Gastroesophageal sphincter (tissue), 4 donors: ENCODE measurements at regions not wholly inside any gene's neighbourhood (a gene's known extent, or its start where the extent isn't known, plus 50 kb on each side); places are given as distances from the start of the nearest gene placed in this dataset.

Experiments used
- ATAC-seq: fragments of 150-250 bp; one replicate; pipeline ENCODE4 v1.9.1; 2016; ENCODE audit warnings: mild to moderate bottlenecking, moderate library complexity
- H3K27ac ChIP-seq, 4 donors: fragments of 200-600 bp; sonication (generic) in 3 of 4; 1 replicate in 3 of 4; 2 replicates in 1 of 4; pipeline ENCODE4 v1.5.1; 2016 to 2019
- H3K27me3 ChIP-seq: fragments of 200-600 bp; sonication (generic); one replicate; pipeline ENCODE4 v1.5.1; 2019
- H3K36me3 ChIP-seq, 2 donors: fragments of 200-600 bp; sonication (generic); one replicate each; pipeline ENCODE4 v1.5.1; 2019; ENCODE audit warnings: control low read depth in 1 of 2
- H3K4me1 ChIP-seq, 3 donors: fragments of 200-600 bp; sonication (generic); 1 replicate in 2 of 3; 2 replicates in 1 of 3; pipeline ENCODE4 v1.5.1; 2016 to 2019; ENCODE audit warnings: control low read depth in 2 of 3
- H3K4me3 ChIP-seq, 2 donors: fragments of 200-600 bp; sonication (generic); one replicate each; pipeline ENCODE4 v1.5.1; 2019; ENCODE audit warnings: mild to moderate bottlenecking in 1 of 2, moderate library complexity in 1 of 2
- H3K9me3 ChIP-seq, 3 donors: fragments of 200-600 bp; sonication (generic); one replicate each; pipeline ENCODE4 v1.5.1; 2017 to 2019; ENCODE audit warnings: control low read depth in 2 of 3
- EP300 ChIP-seq: sonication (generic); formaldehyde crosslinking; IDR thresholded peaks from one replicate; pipeline ENCODE4 v1.6.1; 2017; ENCODE audit warnings: antibody characterized with exemption, mild to moderate bottlenecking
- POLR2A ChIP-seq, 2 donors: fragments of 450-650 bp; IDR thresholded peaks; one replicate each; pipeline ENCODE4 v1.6.1; 2017; ENCODE audit warnings: antibody characterized with exemption in 2 of 2, mild to moderate bottlenecking in 2 of 2, moderate library complexity in 1 of 2
- POLR2AphosphoS5 ChIP-seq: sonication (generic); formaldehyde crosslinking; IDR thresholded peaks from one replicate; pipeline ENCODE4 v1.6.1; 2017; ENCODE audit warnings: antibody characterized with exemption
- WGBS, 2 donors: methylation state at CpG; one replicate each; pipeline ENCODE4 v1.1.5; 2018; ENCODE audit warnings: low coverage in 1 of 2; 5-methylcytosine and 5-hydroxymethylcytosine counted together
- TF ChIP-seq, protein P1 (sequence below), 4 experiments: fragments of 200-600 bp in 2 of 4; fragments of 450-650 bp in 2 of 4; sonication (generic) in 1 of 4; IDR thresholded peaks; one replicate each; pipeline ENCODE4 v1.5.1; 2017 to 2019; ENCODE audit warnings: antibody characterized with exemption in 4 of 4, mild to moderate bottlenecking in 2 of 4, moderate library complexity in 2 of 4

- peaks cover 3% of the 10 kb centered on the region for H3K27me3 ChIP-seq
- TF ChIP-seq POLR2AphosphoS5 (no peak), POLR2A (IDR thresholded peaks at IDR 0.05) (no peak), EP300 (no peak)
- TF ChIP-seq, protein P1, sequence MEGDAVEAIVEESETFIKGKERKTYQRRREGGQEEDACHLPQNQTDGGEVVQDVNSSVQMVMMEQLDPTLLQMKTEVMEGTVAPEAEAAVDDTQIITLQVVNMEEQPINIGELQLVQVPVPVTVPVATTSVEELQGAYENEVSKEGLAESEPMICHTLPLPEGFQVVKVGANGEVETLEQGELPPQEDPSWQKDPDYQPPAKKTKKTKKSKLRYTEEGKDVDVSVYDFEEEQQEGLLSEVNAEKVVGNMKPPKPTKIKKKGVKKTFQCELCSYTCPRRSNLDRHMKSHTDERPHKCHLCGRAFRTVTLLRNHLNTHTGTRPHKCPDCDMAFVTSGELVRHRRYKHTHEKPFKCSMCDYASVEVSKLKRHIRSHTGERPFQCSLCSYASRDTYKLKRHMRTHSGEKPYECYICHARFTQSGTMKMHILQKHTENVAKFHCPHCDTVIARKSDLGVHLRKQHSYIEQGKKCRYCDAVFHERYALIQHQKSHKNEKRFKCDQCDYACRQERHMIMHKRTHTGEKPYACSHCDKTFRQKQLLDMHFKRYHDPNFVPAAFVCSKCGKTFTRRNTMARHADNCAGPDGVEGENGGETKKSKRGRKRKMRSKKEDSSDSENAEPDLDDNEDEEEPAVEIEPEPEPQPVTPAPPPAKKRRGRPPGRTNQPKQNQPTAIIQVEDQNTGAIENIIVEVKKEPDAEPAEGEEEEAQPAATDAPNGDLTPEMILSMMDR (IDR thresholded peaks at IDR 0.05), result no peak
- no peak overlapping the region for H3K4me3 ChIP-seq
- no peak overlapping the region for H3K27ac ChIP-seq
- no peaks in the 10 kb centered on the region for H3K36me3 ChIP-seq
- ATAC-seq, result no peak
- WGBS, 2 donors, result 70 to 76% methylated on average over 3 to 5 of the region's 6 CpGs
- no peaks in the 10 kb centered on the region for H3K4me1 ChIP-seq
- H3K9me3 ChIP-seq, result no peaks in the 10 kb centered on the region
These were observed 153.7 kb downstream of the SOX11 start for GRCh38 chr2:5845798-5846330.

- H3K36me3 ChIP-seq, result no peaks in the 10 kb centered on the region
- H3K4me1 ChIP-seq, result no peaks in the 10 kb centered on the region
- H3K27me3 ChIP-seq, result no peaks in the 10 kb centered on the region
- no peak overlapping the region for H3K4me3 ChIP-seq
- no peaks in the 10 kb centered on the region for H3K9me3 ChIP-seq
- ATAC-seq, result no peak
- no peak overlapping the region for H3K27ac ChIP-seq
- 92 to 94% methylated on average over 5 to 6 of the region's 7 CpGs for WGBS, 2 donors
- TF ChIP-seq POLR2A (IDR thresholded peaks at IDR 0.05), result no peak
- TF ChIP-seq EP300, result no peak
- no peak for TF ChIP-seq POLR2AphosphoS5
- TF ChIP-seq, protein P1 (IDR thresholded peaks at IDR 0.05), result no peak
These were observed 154.7 kb downstream of the SOX11 start for GRCh38 chr2:5846881-5847280.

DNA sequence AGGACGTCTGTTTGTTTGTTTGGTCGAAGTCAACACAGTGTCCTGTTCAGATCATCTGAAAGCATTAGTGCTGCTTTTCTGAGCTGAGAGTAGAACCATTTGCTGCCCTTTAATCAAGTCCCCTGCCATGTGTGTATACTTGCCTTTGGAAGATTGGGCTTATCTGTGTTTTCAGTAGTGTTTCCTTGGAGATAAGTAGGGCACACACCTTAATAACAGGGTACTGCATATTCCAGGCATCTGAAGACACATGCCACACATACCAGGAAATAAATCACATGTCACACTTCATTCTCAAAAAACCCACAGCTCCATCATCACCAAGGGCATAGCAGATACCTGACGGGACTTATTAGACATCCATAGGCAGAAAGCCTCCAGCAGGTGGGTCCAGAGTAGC, 157.4 kb downstream of the SOX11 start:
- Histone ChIP-seq H3K4me3 (no peak overlapping the region), H3K4me1 (no peaks in the 10 kb centered on the region), H3K27me3 (no peaks in the 10 kb centered on the region), H3K36me3 (no peaks in the 10 kb centered on the region), H3K27ac (no peak overlapping the region), H3K9me3 (no peaks in the 10 kb centered on the region)
- no peak for ATAC-seq
- TF ChIP-seq EP300 (no peak), POLR2A (IDR thresholded peaks at IDR 0.05) (no peak), POLR2AphosphoS5 (no peak)
- TF ChIP-seq, protein P1 (IDR thresholded peaks at IDR 0.05), result no peak
- WGBS, 2 donors, result 50 to 53% methylated on average over 2 to 3 of the region's 3 CpGs

DNA sequence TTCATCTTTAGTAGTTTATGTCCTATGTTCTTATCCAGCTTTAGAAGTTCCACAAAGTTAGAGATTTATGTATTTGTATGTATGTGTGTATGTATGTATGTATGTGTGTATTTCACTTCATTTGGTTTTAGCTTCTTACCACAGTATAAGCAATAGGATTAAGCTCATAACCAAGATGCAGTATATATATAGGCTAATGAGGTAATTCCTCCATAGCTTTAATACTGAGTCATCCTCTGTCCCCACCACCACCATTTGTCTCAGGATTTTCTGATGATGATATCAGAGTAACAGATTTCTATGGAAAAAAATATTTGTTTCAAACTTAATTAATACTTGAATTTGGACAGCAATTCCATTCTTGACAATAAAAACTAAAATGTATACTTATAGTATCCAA, 159.2 kb downstream of the SOX11 start:
- no peaks in the 10 kb centered on the region for H3K9me3 ChIP-seq
- no peaks in the 10 kb centered on the region for H3K36me3 ChIP-seq
- no peak for TF ChIP-seq EP300
- TF ChIP-seq POLR2A (IDR thresholded peaks at IDR 0.05), result no peak
- no peak for TF ChIP-seq POLR2AphosphoS5
- TF ChIP-seq, protein P1 (IDR thresholded peaks at IDR 0.05), result no peak
- no peak for ATAC-seq
- H3K4me1 ChIP-seq, result no peaks in the 10 kb centered on the region
- H3K27me3 ChIP-seq, result no peaks in the 10 kb centered on the region
- no peak overlapping the region for H3K4me3 ChIP-seq
- no peak overlapping the region for H3K27ac ChIP-seq

DNA sequence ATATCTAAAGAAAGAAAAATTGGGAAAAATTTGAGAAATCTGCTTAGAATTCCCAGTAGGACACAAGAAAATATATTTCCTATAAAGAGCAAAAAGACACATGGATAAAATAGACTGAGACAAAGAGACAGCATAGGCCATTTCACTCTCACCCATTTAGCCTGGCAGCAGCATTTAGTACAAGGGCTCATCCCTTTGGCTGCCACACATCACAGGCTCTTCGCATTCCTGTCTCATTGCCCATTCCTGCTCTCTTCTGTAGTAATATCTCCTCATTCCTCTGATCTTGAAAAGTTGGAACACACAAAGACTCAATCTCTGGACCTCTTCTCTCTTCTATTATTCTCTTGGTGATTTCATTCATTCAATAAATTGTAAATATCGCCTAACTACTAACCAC, 162.6 kb downstream of the SOX11 start:
- no peak for ATAC-seq
- Histone ChIP-seq H3K4me1 (no peaks in the 10 kb centered on the region), H3K27me3 (no peaks in the 10 kb centered on the region), H3K4me3 (no peak overlapping the region), H3K27ac (no peak overlapping the region), H3K9me3 (peaks cover 0 to 17% (median 0%) of the 10 kb centered on the region in 3 donors), H3K36me3 (no peaks in the 10 kb centered on the region)
- WGBS, 2 donors, result 86 to 92% methylated on average over 2 of the region's 2 CpGs
- TF ChIP-seq POLR2AphosphoS5 (no peak), EP300 (no peak), POLR2A (IDR thresholded peaks at IDR 0.05) (no peak)
- TF ChIP-seq, protein P1 (IDR thresholded peaks at IDR 0.05), result no peak
